Neural crest cell (in vitro differentiated cells): ENCODE measurements at regions not wholly inside any gene's neighbourhood (a gene's known extent, or its start where the extent isn't known, plus 50 kb on each side); places are given as distances from the start of the nearest gene placed in this dataset.

ENCODE experiments used
- DNase-seq: peaks from one replicate; pipeline ENCODE4 v3.0.0; 2021; ENCODE audit warnings: low read depth, mixed read lengths, low spot score
- H3K27ac Mint-ChIP-seq: one replicate; pipeline ENCODE4 v1.8.0; 2021; ENCODE audit warnings: mild to moderate bottlenecking, mixed read lengths; ENCODE audit not compliant: unreplicated experiment
- H3K27me3 Mint-ChIP-seq: 2 replicates; pipeline ENCODE4 v1.8.0; 2021; ENCODE audit warnings: low read depth, mild to moderate bottlenecking, mixed read lengths
- H3K36me3 Mint-ChIP-seq: 2 replicates; pipeline ENCODE4 v1.8.0; 2021; ENCODE audit warnings: low read depth, mild to moderate bottlenecking, mixed read lengths
- H3K4me1 Mint-ChIP-seq: 2 replicates; pipeline ENCODE4 v1.8.0; 2021; ENCODE audit warnings: mixed read lengths
- H3K4me3 Mint-ChIP-seq: one replicate; pipeline ENCODE4 v1.8.0; 2021; ENCODE audit warnings: mild to moderate bottlenecking, mixed read lengths
- H3K9me3 Mint-ChIP-seq: 2 replicates; pipeline ENCODE4 v1.8.0; 2021; ENCODE audit warnings: mixed read lengths
- TF ChIP-seq, protein P1 (sequence below): fragments of 200-600 bp; sonication (generic); conservative IDR thresholded peaks from 2 replicates; pipeline ENCODE4 v1.5.0; 2021; ENCODE audit warnings: antibody characterized with exemption, mild to moderate bottlenecking

DNA sequence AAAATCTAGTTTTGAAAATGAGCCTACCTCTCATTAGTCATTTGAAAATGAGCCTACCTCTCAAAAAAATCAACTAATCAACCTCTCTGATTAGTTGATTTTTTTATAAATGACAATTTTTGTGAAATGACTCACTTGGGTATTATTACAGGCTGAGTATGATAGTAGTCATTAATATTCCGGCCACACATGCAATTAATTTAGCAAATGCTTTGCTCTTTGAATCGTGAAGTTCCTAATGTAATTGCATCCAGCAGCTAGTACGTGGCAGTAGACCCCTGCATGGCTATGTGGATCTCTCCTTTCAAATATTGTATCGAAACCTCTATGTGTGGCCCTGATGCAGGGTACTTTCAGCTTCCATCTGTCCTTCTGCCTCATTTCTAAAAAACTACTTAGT is 245.9 kb upstream of the PHYHIPL start:
- H3K4me1 Mint-ChIP-seq = no peaks in the 10 kb centered on the region
- H3K4me3 Mint-ChIP-seq = no peak overlapping the region
- H3K27ac Mint-ChIP-seq = no peak overlapping the region
- no peaks in the 10 kb centered on the region for H3K9me3 Mint-ChIP-seq
- H3K36me3 Mint-ChIP-seq = no peaks in the 10 kb centered on the region
- H3K27me3 Mint-ChIP-seq = no peaks in the 10 kb centered on the region
- TF ChIP-seq, protein P1, sequence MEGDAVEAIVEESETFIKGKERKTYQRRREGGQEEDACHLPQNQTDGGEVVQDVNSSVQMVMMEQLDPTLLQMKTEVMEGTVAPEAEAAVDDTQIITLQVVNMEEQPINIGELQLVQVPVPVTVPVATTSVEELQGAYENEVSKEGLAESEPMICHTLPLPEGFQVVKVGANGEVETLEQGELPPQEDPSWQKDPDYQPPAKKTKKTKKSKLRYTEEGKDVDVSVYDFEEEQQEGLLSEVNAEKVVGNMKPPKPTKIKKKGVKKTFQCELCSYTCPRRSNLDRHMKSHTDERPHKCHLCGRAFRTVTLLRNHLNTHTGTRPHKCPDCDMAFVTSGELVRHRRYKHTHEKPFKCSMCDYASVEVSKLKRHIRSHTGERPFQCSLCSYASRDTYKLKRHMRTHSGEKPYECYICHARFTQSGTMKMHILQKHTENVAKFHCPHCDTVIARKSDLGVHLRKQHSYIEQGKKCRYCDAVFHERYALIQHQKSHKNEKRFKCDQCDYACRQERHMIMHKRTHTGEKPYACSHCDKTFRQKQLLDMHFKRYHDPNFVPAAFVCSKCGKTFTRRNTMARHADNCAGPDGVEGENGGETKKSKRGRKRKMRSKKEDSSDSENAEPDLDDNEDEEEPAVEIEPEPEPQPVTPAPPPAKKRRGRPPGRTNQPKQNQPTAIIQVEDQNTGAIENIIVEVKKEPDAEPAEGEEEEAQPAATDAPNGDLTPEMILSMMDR = no peak
- no peak for DNase-seq

DNA sequence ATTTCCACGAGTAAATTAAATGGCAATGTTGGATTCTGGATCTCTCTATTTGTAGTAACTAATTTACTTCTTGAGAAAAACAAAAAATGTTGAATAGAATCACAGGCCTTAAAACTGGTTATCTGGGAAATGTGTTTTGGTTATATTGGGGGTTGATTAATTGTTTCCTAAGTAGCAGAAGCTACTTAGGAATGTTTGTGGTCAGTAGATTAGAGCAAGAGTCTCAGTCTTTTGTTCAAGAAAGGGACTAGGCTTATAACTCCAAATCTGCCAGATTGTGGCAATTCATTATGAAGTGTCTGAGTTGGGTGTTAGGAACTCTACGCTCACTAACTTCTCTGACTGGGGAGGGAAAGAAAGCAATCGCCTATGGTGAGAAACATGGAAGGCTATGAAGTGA is 244.3 kb upstream of the PHYHIPL start:
- Mint-ChIP-seq H3K27ac (no peak overlapping the region), H3K4me3 (no peak overlapping the region), H3K9me3 (no peaks in the 10 kb centered on the region), H3K4me1 (no peaks in the 10 kb centered on the region), H3K27me3 (no peaks in the 10 kb centered on the region), H3K36me3 (no peaks in the 10 kb centered on the region)
- DNase-seq = no peak
- TF ChIP-seq, protein P1 = no peak

DNA sequence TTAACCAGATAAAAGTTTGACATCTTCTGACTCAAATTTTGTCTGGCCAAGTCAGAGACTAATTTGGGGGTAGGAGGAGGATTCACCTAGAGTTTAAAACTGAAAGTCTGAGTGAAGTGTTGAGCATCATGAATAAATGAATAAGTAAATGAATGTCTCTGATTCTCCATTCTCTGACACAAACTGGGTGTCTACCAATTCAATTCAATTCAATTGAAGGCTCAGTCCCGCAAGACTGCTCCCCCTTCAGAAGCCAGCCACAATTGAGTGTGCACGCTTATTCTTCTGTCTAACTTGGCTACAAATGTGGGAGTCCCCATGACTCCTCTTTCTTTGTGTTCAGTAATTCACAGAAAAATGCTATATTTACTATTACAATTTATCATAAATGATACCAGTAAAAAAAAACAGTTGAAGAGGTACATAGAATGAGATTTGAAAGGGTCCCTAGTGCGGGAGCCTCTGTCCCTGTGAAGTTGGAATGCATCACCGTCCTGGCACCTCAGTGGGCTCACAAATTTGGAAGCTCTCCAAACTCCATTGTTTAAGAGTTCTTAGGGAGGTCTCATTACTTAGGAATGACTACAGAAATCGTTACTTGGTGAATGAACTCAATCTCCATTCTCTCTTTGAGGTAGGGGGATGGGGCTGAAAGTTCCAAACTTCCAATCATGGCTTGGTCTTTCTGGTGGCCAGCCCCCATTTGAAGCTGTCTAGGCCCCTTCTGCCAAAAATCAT is 243.7 kb upstream of the PHYHIPL start:
- DNase-seq = no peak
- H3K4me3 Mint-ChIP-seq = no peak overlapping the region
- H3K9me3 Mint-ChIP-seq = no peaks in the 10 kb centered on the region
- TF ChIP-seq, protein P1 = no peak
- H3K27me3 Mint-ChIP-seq = no peaks in the 10 kb centered on the region
- H3K4me1 Mint-ChIP-seq = no peaks in the 10 kb centered on the region
- H3K27ac Mint-ChIP-seq = no peak overlapping the region
- no peaks in the 10 kb centered on the region for H3K36me3 Mint-ChIP-seq

DNA sequence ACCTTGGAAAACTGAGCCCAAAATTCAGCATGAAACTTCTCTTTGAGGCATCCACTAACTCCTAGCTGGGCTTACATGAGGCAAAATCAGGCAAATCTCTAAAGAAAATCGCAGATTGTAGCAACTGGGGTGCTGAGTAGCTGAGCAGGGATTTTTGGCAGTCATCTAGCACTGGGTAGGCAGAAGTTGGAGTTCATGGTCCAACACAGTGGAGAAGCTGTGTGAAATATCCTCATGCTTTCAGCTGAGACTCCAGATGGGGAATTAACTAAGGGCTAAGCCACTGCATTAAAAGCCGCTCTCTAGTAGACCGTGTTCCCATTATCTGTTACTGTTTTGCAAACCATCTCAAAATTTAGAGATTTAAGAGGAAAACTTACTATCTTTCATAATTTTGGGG is 240.1 kb upstream of the PHYHIPL start:
- DNase-seq = no peak
- Mint-ChIP-seq H3K36me3 (no peaks in the 10 kb centered on the region), H3K27me3 (no peaks in the 10 kb centered on the region), H3K9me3 (no peaks in the 10 kb centered on the region), H3K4me3 (no peak overlapping the region), H3K27ac (no peak overlapping the region), H3K4me1 (no peaks in the 10 kb centered on the region)
- TF ChIP-seq, protein P1 = no peak

DNA sequence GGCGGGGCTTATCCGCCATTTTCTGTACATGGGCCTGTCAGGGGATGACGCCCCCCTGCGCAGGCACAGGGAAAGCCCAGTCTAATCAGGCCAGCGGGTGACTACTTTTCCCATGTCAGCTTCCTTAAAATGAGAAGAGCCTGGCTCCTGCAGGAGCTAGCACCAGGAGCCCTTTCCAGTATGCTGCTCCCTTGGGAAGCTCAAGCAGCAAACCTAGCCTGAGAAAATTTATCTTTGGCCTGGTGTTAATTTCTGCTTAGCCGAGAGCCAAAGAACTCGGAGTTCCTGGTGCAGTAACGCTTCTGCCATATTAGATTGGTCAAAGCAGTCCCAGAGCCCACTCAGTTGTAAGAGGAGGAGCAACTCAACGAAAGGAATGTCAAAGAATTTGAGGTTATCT is 239.0 kb upstream of the PHYHIPL start:
- Mint-ChIP-seq H3K4me1 (no peaks in the 10 kb centered on the region), H3K36me3 (no peaks in the 10 kb centered on the region), H3K4me3 (no peak overlapping the region), H3K9me3 (no peaks in the 10 kb centered on the region), H3K27me3 (no peaks in the 10 kb centered on the region), H3K27ac (no peak overlapping the region)
- DNase-seq = no peak
- TF ChIP-seq, protein P1 = no peak
